ENCODE measurements at regions not wholly inside any gene's neighbourhood (a gene's known extent, or its start where the extent isn't known, plus 50 kb on each side); places are given as distances from the start of the nearest gene placed in this dataset.
"Not testable (repeated sequence)": the region's sequence is repeated elsewhere in the genome, so short reads cannot be mapped to it uniquely, and the experiment has no call there.

GRCh38 chr3:117848606-117849005 is 1139.0 kb downstream of the TUSC7 start:
- no peak for DNase-seq (ENCODE audit: low read depth)
- TF ChIP-seq CTCF (conservative IDR thresholded peaks at IDR 0.05; ENCODE audit: low read depth, low read length) = no peak
- no peak overlapping the region for H3K4me3 ChIP-seq (ENCODE audit: low read length)

GRCh38 chr3:117853923-117854668 is 1144.5 kb downstream of the TUSC7 start:
- DNase-seq (ENCODE audit: low read depth) = no peak
- H3K4me3 ChIP-seq (ENCODE audit: low read length) = no peak overlapping the region
- no peak for TF ChIP-seq CTCF (conservative IDR thresholded peaks at IDR 0.05; ENCODE audit: low read depth, low read length)

DNA sequence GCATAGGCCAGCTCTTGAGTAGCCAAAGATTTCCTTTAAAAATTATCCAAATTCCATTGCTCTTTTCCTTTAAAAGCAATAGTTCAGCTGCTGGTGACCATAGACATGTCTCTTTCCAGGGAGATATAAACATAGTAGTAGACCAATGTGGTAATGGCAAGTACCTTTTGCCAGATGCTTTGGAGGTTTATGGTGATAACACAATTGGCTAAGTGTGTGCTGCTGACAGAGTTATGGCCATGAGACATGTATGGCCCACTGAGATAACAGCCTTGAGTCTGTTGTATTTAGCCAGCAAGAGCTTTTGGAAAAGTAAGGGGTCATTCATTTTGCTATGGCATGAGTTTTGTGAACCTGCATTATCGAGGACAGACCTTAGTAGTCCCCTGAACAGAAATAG is 1146.8 kb downstream of the TUSC7 start:
- DNase-seq (ENCODE audit: low read depth) = no peak
- TF ChIP-seq CTCF (conservative IDR thresholded peaks at IDR 0.05; ENCODE audit: low read depth, low read length) = no peak
- no peak overlapping the region for H3K4me3 ChIP-seq (ENCODE audit: low read length)

DNA sequence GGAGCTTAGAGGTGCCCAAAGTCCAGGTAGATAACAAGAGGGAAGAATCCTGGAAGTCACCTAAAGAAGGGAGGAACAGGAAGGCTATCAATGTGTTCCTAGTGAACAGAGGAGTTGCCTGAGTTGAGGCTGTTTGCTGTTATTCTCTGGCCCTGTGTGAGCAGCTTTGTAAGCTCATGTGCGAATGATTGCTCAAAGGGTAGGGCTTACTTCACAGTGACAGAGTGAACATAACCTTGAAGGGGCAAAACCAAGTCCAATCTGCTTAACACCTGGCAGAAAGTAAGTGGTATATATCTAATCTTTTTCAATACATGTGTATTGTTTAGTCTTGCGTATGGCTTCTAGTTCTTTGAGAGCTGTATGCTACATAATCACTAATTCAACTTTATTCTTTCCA is 1153.6 kb downstream of the TUSC7 start:
- no peak for DNase-seq (ENCODE audit: low read depth)
- H3K4me3 ChIP-seq (ENCODE audit: low read length) = no peak overlapping the region
- TF ChIP-seq CTCF (conservative IDR thresholded peaks at IDR 0.05; ENCODE audit: low read depth, low read length) = no peak

DNA sequence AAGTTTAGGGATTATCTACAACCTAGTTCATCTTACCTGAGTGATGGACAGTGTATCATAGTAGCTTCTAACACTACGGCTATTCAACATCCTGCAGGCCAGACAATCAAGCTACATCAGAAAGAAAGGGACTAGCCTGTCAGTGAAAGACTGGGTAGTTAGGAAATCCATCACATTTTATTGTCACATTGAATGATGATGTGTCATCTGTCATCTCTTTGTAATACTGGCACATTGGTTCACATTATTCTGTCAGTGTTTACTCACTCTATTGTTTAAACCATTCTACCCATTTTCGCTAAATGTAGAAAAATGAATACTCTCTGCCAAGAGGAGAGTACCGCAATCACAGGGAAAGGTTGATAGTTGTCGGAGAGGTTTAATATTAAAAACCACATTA is 1155.8 kb downstream of the TUSC7 start:
- no peak for DNase-seq (ENCODE audit: low read depth)
- H3K4me3 ChIP-seq (ENCODE audit: low read length) = no peak overlapping the region
- no peak for TF ChIP-seq CTCF (conservative IDR thresholded peaks at IDR 0.05; ENCODE audit: low read depth, low read length)

DNA sequence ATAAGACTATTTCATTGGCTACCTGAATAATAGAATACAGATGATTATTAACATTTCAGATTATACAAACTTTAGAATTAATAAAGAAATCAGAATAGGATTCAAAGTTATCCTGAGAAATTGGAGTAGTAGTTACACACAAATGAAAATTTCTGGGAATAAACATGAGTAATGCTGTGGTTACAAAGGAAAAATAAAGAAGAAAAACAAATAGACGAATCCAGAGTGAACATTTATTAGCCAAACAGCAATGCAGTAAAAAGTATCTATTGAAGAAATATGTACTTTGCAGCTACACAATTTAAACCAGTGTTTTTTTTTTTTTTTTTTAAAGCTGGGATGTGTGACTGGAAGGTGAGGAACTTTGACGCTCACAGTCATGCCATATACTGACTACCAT is 1159.2 kb downstream of the TUSC7 start:
- H3K4me3 ChIP-seq (ENCODE audit: low read length) = no peak overlapping the region
- no peak for TF ChIP-seq CTCF (conservative IDR thresholded peaks at IDR 0.05; ENCODE audit: low read depth, low read length)
- DNase-seq (ENCODE audit: low read depth) = no peak

DNA sequence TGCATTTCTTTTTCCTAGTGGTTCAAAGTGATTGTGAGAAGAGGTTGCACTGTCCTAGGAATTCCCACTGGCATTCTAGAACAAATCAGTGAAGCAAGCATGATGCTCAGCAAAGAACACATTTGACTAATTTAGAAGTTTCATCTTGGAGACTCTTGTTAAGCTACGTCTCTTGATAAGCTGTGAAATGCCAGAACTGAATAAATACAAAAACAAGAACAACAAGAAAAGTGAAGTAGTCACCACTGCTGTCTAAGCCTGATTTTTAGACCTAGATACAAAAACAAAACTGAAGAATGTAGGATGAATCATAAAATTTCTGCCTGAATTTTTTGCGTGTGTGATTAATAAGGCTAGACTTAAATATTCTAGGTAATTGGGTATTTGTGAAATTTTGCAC is 1162.4 kb downstream of the TUSC7 start:
- H3K4me3 ChIP-seq (ENCODE audit: low read length) = no peak overlapping the region
- DNase-seq (ENCODE audit: low read depth) = no peak
- no peak for TF ChIP-seq CTCF (conservative IDR thresholded peaks at IDR 0.05; ENCODE audit: low read depth, low read length)

GRCh38 chr3:117872594-117873248 is 1161.9 kb downstream of the IGSF11 start:
- not testable (repeated sequence) for DNase-seq (ENCODE audit: low read depth); H3K4me3 ChIP-seq (ENCODE audit: low read length)
